ENCODE measurements at regions not wholly inside any gene's neighbourhood (a gene's known extent, or its start where the extent isn't known, plus 50 kb on each side); places are given as distances from the start of the nearest gene placed in this dataset.
A peak's percentile ranks its signal among the peaks of the same experiment; 100 is the strongest.
"Not testable (repeated sequence)": the region's sequence is repeated elsewhere in the genome, so short reads cannot be mapped to it uniquely, and the experiment has no call there.

- no peak for TF ChIP-seq CTCF (IDR thresholded peaks at IDR 0.05; ENCODE audit: insufficient read depth, low read length)
Observed at GRCh38 chrX:138897621-138898492, 186.3 kb upstream of the FGF13 start.

GRCh38 chrX:138890491-138890890 is 179.0 kb upstream of the FGF13 start:
- peak; percentile 61 for DNase-seq (ENCODE audit: low read depth)
- no peak overlapping the region for H3K4me3 ChIP-seq (ENCODE audit: low read depth, low read length)
- no peak for TF ChIP-seq CTCF (IDR thresholded peaks at IDR 0.05; ENCODE audit: insufficient read depth, low read length)

More at GRCh38 chrX:138897621-138898492, 186.3 kb upstream of the FGF13 start:
- DNase-seq (ENCODE audit: low read depth) = peak; percentile 18
- no peak overlapping the region for H3K4me3 ChIP-seq (ENCODE audit: low read depth, low read length)

- TF ChIP-seq CTCF (IDR thresholded peaks at IDR 0.05; ENCODE audit: insufficient read depth, low read length) = no peak
- no peak for DNase-seq (ENCODE audit: low read depth)
- no peak overlapping the region for H3K4me3 ChIP-seq (ENCODE audit: low read depth, low read length)
Observed at GRCh38 chrX:138889149-138889548, 177.6 kb upstream of the FGF13 start.

- no peak for TF ChIP-seq CTCF (IDR thresholded peaks at IDR 0.05; ENCODE audit: insufficient read depth, low read length)
- DNase-seq (ENCODE audit: low read depth) = peak; percentile 14
- no peak overlapping the region for H3K4me3 ChIP-seq (ENCODE audit: low read depth, low read length)
Observed at GRCh38 chrX:138886769-138887168, 175.3 kb upstream of the FGF13 start.

GRCh38 chrX:138885886-138886285 is 174.4 kb upstream of the FGF13 start:
- DNase-seq (ENCODE audit: low read depth) = peak; percentile 54
- TF ChIP-seq CTCF (IDR thresholded peaks at IDR 0.05; ENCODE audit: insufficient read depth, low read length) = no peak
- H3K4me3 ChIP-seq (ENCODE audit: low read depth, low read length) = no peak overlapping the region

- not testable (repeated sequence) for DNase-seq (ENCODE audit: low read depth)
Observed at GRCh38 chrX:138880293-138880692, 168.8 kb upstream of the FGF13 start.

GRCh38 chrX:138877746-138878145 is 166.2 kb upstream of the FGF13 start:
- no peak for TF ChIP-seq CTCF (IDR thresholded peaks at IDR 0.05; ENCODE audit: insufficient read depth, low read length)
- no peak overlapping the region for H3K4me3 ChIP-seq (ENCODE audit: low read depth, low read length)
- peak; percentile 55 for DNase-seq (ENCODE audit: low read depth)

More at GRCh38 chrX:138880293-138880692, 168.8 kb upstream of the FGF13 start:
- not testable (repeated sequence) for H3K4me3 ChIP-seq (ENCODE audit: low read depth, low read length)

All from fibroblast of the aortic adventitia (primary cell).